ENCODE measurements at regions not wholly inside any gene's neighbourhood (a gene's known extent, or its start where the extent isn't known, plus 50 kb on each side); places are given as distances from the start of the nearest gene placed in this dataset.

DNA sequence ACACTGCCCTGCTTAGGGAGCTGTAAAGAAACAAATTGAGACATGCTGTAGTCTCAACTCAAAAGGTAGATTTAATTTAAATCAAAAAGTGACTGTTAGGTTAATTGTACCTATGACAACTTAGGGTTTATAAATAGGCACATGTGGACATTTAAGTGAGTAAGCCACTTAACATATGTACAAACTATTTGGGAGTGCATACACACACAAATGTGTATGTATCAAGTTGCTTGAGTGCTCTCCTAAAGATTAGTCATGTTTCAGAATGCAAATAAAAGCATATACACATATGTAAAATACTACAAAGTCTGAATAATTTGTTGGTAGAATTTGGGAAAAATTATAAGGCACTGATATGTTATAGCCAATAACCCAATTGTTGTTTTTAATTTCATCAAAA, 1435.7 kb downstream of the LRRC4C start:
- TF ChIP-seq, protein P1, sequence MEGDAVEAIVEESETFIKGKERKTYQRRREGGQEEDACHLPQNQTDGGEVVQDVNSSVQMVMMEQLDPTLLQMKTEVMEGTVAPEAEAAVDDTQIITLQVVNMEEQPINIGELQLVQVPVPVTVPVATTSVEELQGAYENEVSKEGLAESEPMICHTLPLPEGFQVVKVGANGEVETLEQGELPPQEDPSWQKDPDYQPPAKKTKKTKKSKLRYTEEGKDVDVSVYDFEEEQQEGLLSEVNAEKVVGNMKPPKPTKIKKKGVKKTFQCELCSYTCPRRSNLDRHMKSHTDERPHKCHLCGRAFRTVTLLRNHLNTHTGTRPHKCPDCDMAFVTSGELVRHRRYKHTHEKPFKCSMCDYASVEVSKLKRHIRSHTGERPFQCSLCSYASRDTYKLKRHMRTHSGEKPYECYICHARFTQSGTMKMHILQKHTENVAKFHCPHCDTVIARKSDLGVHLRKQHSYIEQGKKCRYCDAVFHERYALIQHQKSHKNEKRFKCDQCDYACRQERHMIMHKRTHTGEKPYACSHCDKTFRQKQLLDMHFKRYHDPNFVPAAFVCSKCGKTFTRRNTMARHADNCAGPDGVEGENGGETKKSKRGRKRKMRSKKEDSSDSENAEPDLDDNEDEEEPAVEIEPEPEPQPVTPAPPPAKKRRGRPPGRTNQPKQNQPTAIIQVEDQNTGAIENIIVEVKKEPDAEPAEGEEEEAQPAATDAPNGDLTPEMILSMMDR (IDR thresholded peaks at IDR 0.05; ENCODE audit: low read depth, low read length), result no peak
- TF ChIP-seq EZH2phosphoT487 (IDR thresholded peaks at IDR 0.05; ENCODE audit: low read depth), result no peak
